ENCODE measurements at regions not wholly inside any gene's neighbourhood (a gene's known extent, or its start where the extent isn't known, plus 50 kb on each side); places are given as distances from the start of the nearest gene placed in this dataset.

DNA sequence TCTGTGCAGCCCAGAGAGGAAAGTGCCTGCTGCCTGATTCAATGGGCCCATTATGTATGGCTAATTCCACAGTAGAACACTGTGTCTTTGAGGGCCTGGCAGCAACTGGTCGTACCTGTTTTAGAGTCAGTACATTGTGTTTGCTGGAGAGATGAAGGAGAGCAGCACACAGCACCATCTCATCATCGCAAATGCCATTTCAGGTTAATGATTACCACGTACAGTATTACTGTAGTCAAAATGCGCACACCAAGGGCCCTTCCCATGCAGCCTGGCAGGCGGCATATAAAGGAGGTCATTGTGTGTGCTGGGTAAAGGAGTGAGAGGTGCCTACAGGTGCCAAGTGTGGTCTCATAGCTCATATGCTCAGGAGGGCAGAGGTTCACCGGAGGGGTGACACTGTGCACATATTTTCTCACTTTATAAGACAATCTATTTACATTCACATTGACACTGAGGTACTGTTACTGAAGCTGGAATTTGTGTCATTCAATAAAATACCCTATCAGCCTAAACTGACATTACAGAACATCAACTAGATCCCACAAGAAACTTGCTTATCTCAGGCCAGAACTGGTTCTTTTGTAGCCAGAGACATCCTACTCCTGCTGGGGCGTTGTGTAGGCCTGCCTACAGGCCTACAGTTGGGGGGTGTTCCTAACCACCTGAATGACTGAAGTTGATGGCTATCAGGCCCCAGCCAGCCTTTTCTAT is 90.4 kb downstream of the APIP start (continued):
- TF ChIP-seq NFKB2 (CRISPR knock-in tag; IDR thresholded peaks at IDR 0.05; ENCODE audit: borderline replicate concordance) (no peak), HOXD1 (CRISPR knock-in tag; IDR thresholded peaks at IDR 0.05) (no peak; the same call in 1 of the 2 replicates), NAIF1 (CRISPR knock-in tag; IDR thresholded peaks at IDR 0.05; ENCODE audit: borderline replicate concordance) (0 out of 2 replicates have a peak, but pooled peaks have one; percentile 75), MAFF (IDR thresholded peaks at IDR 0.05; ENCODE audit: low read depth, low read length) (0 out of 2 replicates have a peak, but pooled peaks have one; percentile 11), ZNF3 (CRISPR knock-in tag; IDR thresholded peaks at IDR 0.05) (0 out of 2 replicates have a peak, but pooled peaks have one; percentile 28), SOX5 (CRISPR knock-in tag; IDR thresholded peaks at IDR 0.05; ENCODE audit: borderline replicate concordance) (peak; percentile 77)
- TF ChIP-seq, protein P1, sequence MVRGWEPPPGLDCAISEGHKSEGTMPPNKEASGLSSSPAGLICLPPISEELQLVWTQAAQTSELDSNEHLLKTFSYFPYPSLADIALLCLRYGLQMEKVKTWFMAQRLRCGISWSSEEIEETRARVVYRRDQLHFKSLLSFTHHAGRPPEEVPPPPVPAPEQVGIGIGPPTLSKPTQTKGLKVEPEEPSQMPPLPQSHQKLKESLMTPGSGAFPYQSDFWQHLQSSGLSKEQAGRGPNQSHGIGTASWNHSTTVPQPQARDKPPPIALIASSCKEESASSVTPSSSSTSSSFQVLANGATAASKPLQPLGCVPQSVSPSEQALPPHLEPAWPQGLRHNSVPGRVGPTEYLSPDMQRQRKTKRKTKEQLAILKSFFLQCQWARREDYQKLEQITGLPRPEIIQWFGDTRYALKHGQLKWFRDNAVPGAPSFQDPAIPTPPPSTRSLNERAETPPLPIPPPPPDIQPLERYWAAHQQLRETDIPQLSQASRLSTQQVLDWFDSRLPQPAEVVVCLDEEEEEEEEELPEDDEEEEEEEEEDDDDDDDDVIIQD (CRISPR knock-in tag; IDR thresholded peaks at IDR 0.05; ENCODE audit: low read depth) = 0 out of 2 replicates have a peak, but pooled peaks have one; percentile 25
- TF ChIP-seq, protein P2, sequence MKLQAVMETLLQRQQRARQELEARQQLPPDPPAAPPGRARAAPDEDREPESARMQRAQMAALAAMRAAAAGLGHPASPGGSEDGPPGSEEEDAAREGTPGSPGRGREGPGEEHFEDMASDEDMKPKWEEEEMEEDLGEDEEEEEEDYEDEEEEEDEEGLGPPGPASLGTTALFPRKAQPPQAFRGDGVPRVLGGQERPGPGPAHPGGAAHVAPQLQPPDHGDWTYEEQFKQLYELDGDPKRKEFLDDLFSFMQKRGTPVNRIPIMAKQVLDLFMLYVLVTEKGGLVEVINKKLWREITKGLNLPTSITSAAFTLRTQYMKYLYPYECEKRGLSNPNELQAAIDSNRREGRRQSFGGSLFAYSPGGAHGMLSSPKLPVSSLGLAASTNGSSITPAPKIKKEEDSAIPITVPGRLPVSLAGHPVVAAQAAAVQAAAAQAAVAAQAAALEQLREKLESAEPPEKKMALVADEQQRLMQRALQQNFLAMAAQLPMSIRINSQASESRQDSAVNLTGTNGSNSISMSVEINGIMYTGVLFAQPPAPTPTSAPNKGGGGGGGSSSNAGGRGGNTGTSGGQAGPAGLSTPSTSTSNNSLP (IDR thresholded peaks at IDR 0.05; ENCODE audit: low read depth, low read length) = no peak

DNA sequence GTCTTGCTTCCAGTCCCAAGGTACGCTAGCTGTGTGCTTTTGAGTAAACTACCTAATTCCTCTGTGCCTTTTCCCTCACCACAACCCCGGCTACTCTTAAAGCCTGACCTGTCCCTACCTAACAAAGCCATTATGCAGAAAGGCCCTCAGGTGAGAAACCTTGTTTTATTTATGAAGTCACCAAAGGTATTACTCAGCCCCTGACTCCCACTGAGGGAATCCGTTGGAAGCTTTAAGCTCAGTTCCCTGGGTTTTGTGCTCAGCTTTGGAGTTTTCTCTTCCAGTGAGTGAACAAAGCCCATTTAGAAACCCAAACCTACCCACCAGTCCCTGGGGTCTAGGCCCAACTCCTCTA is 90.9 kb downstream of the APIP start:
- ATAC-seq (no peak; the same call in 2 of the 3 replicates), DNase-seq (ENCODE audit: low spot score) (no peak), FAIRE-seq (no peak)
- Histone ChIP-seq H3K4me2 (ENCODE audit: low read depth, low read length) (peak overlapping the region; percentile 76), H3K36me3 (replicated peaks in 1 of 2; ENCODE audit: control insufficient read depth in 1 of 2, insufficient read depth in 2 of 2, low read length in 2 of 2) (no peaks in the 10 kb centered on the region), H3K9ac (ENCODE audit: insufficient read depth, low read depth, low read length) (peak overlapping the region; percentile 82), H3K4me1 (ENCODE audit: insufficient read depth, low read length) (peaks cover 62% of the 10 kb centered on the region), H3K27me3 (ENCODE audit: control insufficient read depth in 1 of 2, insufficient read depth in 2 of 2, low read length in 2 of 2) (no peaks in the 10 kb centered on the region), H3K27ac (ENCODE audit: extremely low read length, insufficient read depth, low read length) (peak overlapping the region; percentile 92), H3K4me3 (replicated peaks in 1 of 3; ENCODE audit: insufficient read depth in 1 of 3, low read depth in 2 of 3, low read length in 3 of 3) (peak overlapping the region in 2 of 3 experiments; percentile 15 to 38; a peak in 3 of 6 replicates), H3K9me3 (ENCODE audit: low read length) (no peaks in the 10 kb centered on the region), H2AFZ (ENCODE audit: low read length) (no peak overlapping the region), H3K79me2 (ENCODE audit: insufficient read depth, low read length) (no peaks in the 10 kb centered on the region), H4K20me1 (ENCODE audit: insufficient read depth, low read length) (no peaks in the 10 kb centered on the region)
- in situ Hi-C loops (cut with HindIII; ENCODE audit: extremely low pct_ligation_motif_present, low pct_unique_long_range_greater_than_20kb) = no loop called here
- BruUV-seq (replicated peaks) = TSS peak; percentile 90
- ChIA-PET POLR2A (interaction anchor here (0.7 to 2.7 kb wide), 6 partner anchors 15 to 225 kb away, joined by 3 to 13 read pairs (median 4); no protein-coding TSS in a partner anchor), CTCF (ENCODE audit: low intra/inter-chr PET ratio, low total read pairs) (no interaction called here)
- intact Hi-C loops (cut with micrococcal nuclease; ENCODE audit: unreplicated experiment) = loop anchor here (1.0 to 5.0 kb wide), 5 partner anchors 41 to 238 kb away; no protein-coding TSS in a partner anchor
- WGBS (ENCODE audit: low lambda C conversion rate) = 23% methylated on average over 3 of the region's 3 CpGs
- no peak for TF ChIP-seq ZNF772 (CRISPR knock-in tag; IDR thresholded peaks at IDR 0.05)
- TF ChIP-seq RBFOX2 (IDR thresholded peaks at IDR 0.05; ENCODE audit: low read depth, low read length) = peak; percentile 59; the same call in 1 of the 2 replicates
- TF ChIP-seq ISL2 (CRISPR knock-in tag; IDR thresholded peaks at IDR 0.05) = no peak
- TF ChIP-seq ZNF337 (CRISPR knock-in tag; IDR thresholded peaks at IDR 0.05; ENCODE audit: borderline replicate concordance, low read depth) = peak; percentile 22; the same call in 1 of the 2 replicates
- peak; percentile 65; the same call in 1 of the 2 replicates for TF ChIP-seq ZNF44 (CRISPR knock-in tag; IDR thresholded peaks at IDR 0.05)
- TF ChIP-seq CHD4 (IDR thresholded peaks at IDR 0.05; ENCODE audit: borderline replicate concordance, low read length) = 0 out of 2 replicates have a peak, but pooled peaks have one; percentile 16
- TF ChIP-seq ZNF564 (CRISPR knock-in tag; IDR thresholded peaks at IDR 0.05) = 0 out of 2 replicates have a peak, but pooled peaks have one; percentile 55
- peak; percentile 74; the same call in 1 of the 2 replicates for TF ChIP-seq CCDC6 (CRISPR knock-in tag; IDR thresholded peaks at IDR 0.05)
